CD4-positive, alpha-beta T cell (primary cell): ENCODE measurements at regions not wholly inside any gene's neighbourhood (a gene's known extent, or its start where the extent isn't known, plus 50 kb on each side); places are given as distances from the start of the nearest gene placed in this dataset.

ENCODE experiments used
- ATAC-seq: fragments of 200-7000 bp; cut with Tn5 transposase; one replicate; pipeline ENCODE4 v1.10.0; 2022; ENCODE audit warnings: mild to moderate bottlenecking; ENCODE audit not compliant: poor library complexity
- CTCF ChIA-PET: fragments of 350-600 bp; sonication (Branson Sonifier 250); formaldehyde crosslinking; loops from one replicate; lab custom pipeline; 2021; ENCODE audit warnings: antibody characterized with exemption, inconsistent platforms; lab: Charles Lee
- POLR2A ChIA-PET: fragments of 350-600 bp; sonication (Branson Sonifier 250); formaldehyde crosslinking; loops from one replicate; lab custom pipeline; 2021; ENCODE audit warnings: antibody characterized with exemption, inconsistent platforms; lab: Charles Lee
- DNase-seq, 14 experiments: peaks; one replicate each; pipeline ENCODE4 v3.0.0-alpha.2; 2013 to 2020; ENCODE audit warnings: mixed read lengths in 2 of 14
- H3K27ac ChIP-seq, 2 donors: one replicate each; pipeline versions ENCODE4 v1.5.1 to v1.7.0; 2013; ENCODE audit warnings: low read length in 2 of 2, low read depth in 1 of 2, mild to moderate bottlenecking in 1 of 2
- H3K27me3 ChIP-seq, 2 experiments: 1 replicate in 1 of 2; 2 replicates in 1 of 2; pipeline versions ENCODE4 v1.6.1 to v1.7.0; 2013; ENCODE audit warnings: low read length in 2 of 2, control low read depth in 1 of 2, mild to moderate bottlenecking in 1 of 2, moderate library complexity in 1 of 2; ENCODE audit not compliant: insufficient read depth in 2 of 2, control insufficient read depth in 1 of 2
- H3K36me3 ChIP-seq: one replicate; pipeline ENCODE4 v1.6.1; 2013; ENCODE audit warnings: low read length, control low read depth; ENCODE audit not compliant: insufficient read depth
- H3K4me1 ChIP-seq: one replicate; pipeline ENCODE4 v1.6.1; 2013; ENCODE audit warnings: low read length, control low read depth; ENCODE audit not compliant: insufficient read depth
- H3K4me3 ChIP-seq: one replicate; pipeline ENCODE4 v1.5.1; 2013; ENCODE audit warnings: mild to moderate bottlenecking, low read length, moderate library complexity
- H3K9me3 ChIP-seq, 2 experiments: 1 replicate in 1 of 2; 2 replicates in 1 of 2; pipeline versions ENCODE4 v1.6.1 to v1.7.0; 2013; ENCODE audit warnings: low read length in 2 of 2, mild to moderate bottlenecking in 2 of 2, control low read depth in 1 of 2, moderate library complexity in 1 of 2; ENCODE audit not compliant: control insufficient read depth in 1 of 2, insufficient read depth in 1 of 2
- H3K27ac Mint-ChIP-seq: one replicate; pipeline ENCODE4 v1.8.0; 2020; ENCODE audit warnings: mixed read lengths
- H3K27me3 Mint-ChIP-seq: one replicate; pipeline ENCODE4 v1.8.0; 2021; ENCODE audit warnings: mixed read lengths
- H3K36me3 Mint-ChIP-seq: one replicate; pipeline ENCODE4 v1.8.0; 2021; ENCODE audit warnings: low read depth, mixed read lengths
- H3K4me1 Mint-ChIP-seq: one replicate; pipeline ENCODE4 v1.8.0; 2021; ENCODE audit warnings: low read depth, mixed read lengths
- H3K4me3 Mint-ChIP-seq: one replicate; pipeline ENCODE4 v1.8.0; 2020; ENCODE audit warnings: mild to moderate bottlenecking, mixed read lengths
- H3K9me3 Mint-ChIP-seq: one replicate; pipeline ENCODE4 v1.8.0; 2020; ENCODE audit warnings: mixed read lengths
- intact Hi-C, 2 experiments: fragments of 100-400 bp; cut with DNase I in 1 of 2; cut with micrococcal nuclease in 1 of 2; formaldehyde crosslinking; loops; one replicate each; pipeline versions ENCODE4 v1.15.1 to v1.9.0; 2023 to 2025; cut with DNase I, micrococcal nuclease
- TF ChIP-seq, protein P1 (sequence below): fragments of 200-600 bp; IDR thresholded peaks from one replicate; pipeline ENCODE4 v1.8.0; 2022; ENCODE audit warnings: antibody characterized with exemption, mild to moderate bottlenecking

DNA sequence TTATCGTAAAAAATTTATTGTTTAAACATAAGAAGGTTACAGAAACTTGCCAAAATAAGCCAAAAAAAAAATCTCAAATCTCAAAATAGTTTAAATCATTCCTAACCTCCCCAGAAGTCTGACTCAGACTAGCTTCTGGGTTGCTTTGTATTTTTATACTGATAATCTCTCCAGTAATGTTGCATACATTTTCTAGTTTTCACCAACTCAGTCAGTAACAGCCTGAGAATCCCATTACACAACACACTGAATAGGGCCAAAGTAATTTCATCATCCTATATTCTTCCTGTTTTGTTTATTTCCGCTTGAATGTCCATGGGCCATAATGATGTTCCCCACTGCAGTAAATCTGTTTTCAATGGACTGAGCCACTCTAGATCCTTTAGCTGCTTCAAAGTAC is 478.5 kb downstream of the GPAM start:
- no peaks in the 10 kb centered on the region for H3K9me3 ChIP-seq
- no peaks in the 10 kb centered on the region for H3K36me3 ChIP-seq
- Mint-ChIP-seq H3K36me3 (no peaks in the 10 kb centered on the region), H3K27ac (no peak overlapping the region), H3K4me3 (no peak overlapping the region), H3K4me1 (no peaks in the 10 kb centered on the region), H3K27me3 (no peaks in the 10 kb centered on the region), H3K9me3 (no peaks in the 10 kb centered on the region)
- CTCF ChIA-PET: interaction anchor here (0.6 kb wide), 1 partner anchor 156 kb away, joined by 3 read pairs; no protein-coding TSS in a partner anchor
- POLR2A ChIA-PET: no interaction called here
- H3K27ac ChIP-seq: no peak overlapping the region
- no peak for DNase-seq
- H3K4me1 ChIP-seq: no peaks in the 10 kb centered on the region
- intact Hi-C loops: no loop called here
- TF ChIP-seq, protein P1, sequence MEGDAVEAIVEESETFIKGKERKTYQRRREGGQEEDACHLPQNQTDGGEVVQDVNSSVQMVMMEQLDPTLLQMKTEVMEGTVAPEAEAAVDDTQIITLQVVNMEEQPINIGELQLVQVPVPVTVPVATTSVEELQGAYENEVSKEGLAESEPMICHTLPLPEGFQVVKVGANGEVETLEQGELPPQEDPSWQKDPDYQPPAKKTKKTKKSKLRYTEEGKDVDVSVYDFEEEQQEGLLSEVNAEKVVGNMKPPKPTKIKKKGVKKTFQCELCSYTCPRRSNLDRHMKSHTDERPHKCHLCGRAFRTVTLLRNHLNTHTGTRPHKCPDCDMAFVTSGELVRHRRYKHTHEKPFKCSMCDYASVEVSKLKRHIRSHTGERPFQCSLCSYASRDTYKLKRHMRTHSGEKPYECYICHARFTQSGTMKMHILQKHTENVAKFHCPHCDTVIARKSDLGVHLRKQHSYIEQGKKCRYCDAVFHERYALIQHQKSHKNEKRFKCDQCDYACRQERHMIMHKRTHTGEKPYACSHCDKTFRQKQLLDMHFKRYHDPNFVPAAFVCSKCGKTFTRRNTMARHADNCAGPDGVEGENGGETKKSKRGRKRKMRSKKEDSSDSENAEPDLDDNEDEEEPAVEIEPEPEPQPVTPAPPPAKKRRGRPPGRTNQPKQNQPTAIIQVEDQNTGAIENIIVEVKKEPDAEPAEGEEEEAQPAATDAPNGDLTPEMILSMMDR: no peak
- ATAC-seq: no peak
- no peak overlapping the region for H3K4me3 ChIP-seq
- no peaks in the 10 kb centered on the region for H3K27me3 ChIP-seq

DNA sequence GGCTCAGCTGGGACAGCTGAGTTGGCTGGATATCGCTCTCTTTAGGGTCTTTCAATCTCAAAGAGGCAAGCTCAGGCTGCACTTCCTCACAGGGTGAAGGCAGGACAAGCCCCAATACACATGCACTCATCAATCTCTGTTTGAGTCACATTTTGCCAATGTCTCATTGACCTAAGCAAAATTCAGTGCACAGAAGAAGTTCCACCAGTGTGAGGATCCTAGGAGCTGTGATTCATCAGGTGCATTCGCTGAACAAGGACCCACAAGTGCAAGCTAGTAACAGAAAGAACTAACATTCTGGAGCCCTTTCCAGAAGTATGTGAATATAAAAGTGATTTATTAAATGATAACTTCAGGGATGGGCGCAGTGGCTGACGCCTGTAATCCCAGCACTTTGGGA is 477.2 kb downstream of the GPAM start:
- Histone ChIP-seq H3K9me3 (no peaks in the 10 kb centered on the region), H3K4me3 (no peak overlapping the region), H3K27me3 (no peaks in the 10 kb centered on the region), H3K4me1 (no peaks in the 10 kb centered on the region), H3K27ac (no peak overlapping the region), H3K36me3 (no peaks in the 10 kb centered on the region)
- no peak overlapping the region for H3K4me3 Mint-ChIP-seq
- ATAC-seq (no peak), DNase-seq (no peak)
- no peaks in the 10 kb centered on the region for H3K9me3 Mint-ChIP-seq
- no peak overlapping the region for H3K27ac Mint-ChIP-seq
- CTCF ChIA-PET: no interaction called here
- no peaks in the 10 kb centered on the region for H3K4me1 Mint-ChIP-seq
- no peaks in the 10 kb centered on the region for H3K36me3 Mint-ChIP-seq
- POLR2A ChIA-PET: no interaction called here
- no peaks in the 10 kb centered on the region for H3K27me3 Mint-ChIP-seq
- intact Hi-C loops: no loop called here
- TF ChIP-seq, protein P1: no peak

DNA sequence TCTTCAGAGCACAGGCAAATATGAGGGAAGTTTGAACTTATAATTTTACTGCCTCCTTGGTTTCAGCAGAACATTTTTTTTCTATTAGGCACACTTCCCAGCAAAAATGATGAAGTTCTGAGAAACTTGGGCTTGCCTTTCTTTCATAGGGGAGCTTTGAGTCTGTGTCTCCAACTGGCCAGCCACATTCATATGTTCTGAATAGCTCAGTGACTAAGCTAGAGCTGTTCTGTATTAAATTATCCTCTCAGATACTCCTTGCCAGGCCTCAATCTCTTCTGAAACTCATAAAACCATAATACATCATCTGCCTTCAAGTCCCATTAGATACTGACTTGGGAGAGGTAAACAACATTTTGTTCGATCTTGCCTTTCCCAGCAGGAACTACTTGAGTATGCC is 476.5 kb downstream of the GPAM start:
- DNase-seq (no peak), ATAC-seq (no peak)
- H3K4me3 ChIP-seq: no peak overlapping the region
- Mint-ChIP-seq H3K36me3 (no peaks in the 10 kb centered on the region), H3K4me3 (no peak overlapping the region), H3K27me3 (no peaks in the 10 kb centered on the region), H3K27ac (no peak overlapping the region), H3K9me3 (no peaks in the 10 kb centered on the region), H3K4me1 (no peaks in the 10 kb centered on the region)
- no peaks in the 10 kb centered on the region for H3K36me3 ChIP-seq
- no peaks in the 10 kb centered on the region for H3K9me3 ChIP-seq
- H3K27me3 ChIP-seq: no peaks in the 10 kb centered on the region
- no peak overlapping the region for H3K27ac ChIP-seq
- H3K4me1 ChIP-seq: no peaks in the 10 kb centered on the region
- ChIA-PET POLR2A (no interaction called here), CTCF (no interaction called here)
- TF ChIP-seq, protein P1: no peak
- intact Hi-C loops: no loop called here
